NCI-H2081 (cell line): ENCODE measurements at regions not wholly inside any gene's neighbourhood (a gene's known extent, or its start where the extent isn't known, plus 50 kb on each side); places are given as distances from the start of the nearest gene placed in this dataset.

Experiments used
- DNase-seq, 2 experiments: peaks; one replicate each; lab custom pipeline; 2025; lab: John Stamatoyannopoulos, UW

DNA sequence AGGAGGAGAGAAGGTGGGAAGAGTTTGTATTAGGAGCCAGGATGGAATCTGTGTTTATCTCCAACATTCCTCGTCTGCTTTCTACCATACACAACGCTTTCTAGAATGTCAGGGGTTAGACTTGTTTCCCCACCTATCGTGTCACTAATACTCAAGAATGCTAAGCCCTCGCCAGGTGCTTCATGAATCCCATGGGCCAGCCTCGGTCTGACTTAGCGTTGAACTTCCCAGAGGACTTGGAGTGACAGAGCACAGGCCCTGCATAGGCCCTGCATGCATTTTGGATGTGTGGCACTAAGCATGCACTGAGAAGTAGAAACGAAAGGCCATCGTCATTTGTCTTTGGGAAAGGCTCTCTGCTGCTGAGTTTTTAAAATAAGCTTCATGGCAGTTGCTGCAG lies 328.7 kb downstream of the NSG2 start:
- no peak for DNase-seq

DNA sequence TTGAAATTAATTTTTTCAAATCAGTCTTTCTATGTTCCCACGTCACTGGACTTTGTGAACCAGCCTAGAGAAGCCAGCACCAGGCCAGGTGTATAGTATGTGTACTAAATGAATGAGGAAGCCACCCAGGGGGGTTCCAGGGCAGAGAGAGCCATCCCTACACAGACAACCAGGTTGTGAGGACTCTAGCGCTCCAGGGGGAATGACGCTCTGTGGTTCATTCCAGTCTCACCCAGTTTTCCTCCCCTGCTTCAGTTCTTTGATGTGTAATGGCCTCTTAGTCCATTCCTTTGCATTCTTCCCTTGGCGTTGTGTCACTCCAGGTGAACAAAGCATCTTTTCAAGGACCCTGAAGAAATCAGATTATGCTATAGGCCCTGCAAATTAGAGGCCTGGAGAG lies 330.6 kb downstream of the NSG2 start:
- no peak for DNase-seq

DNA sequence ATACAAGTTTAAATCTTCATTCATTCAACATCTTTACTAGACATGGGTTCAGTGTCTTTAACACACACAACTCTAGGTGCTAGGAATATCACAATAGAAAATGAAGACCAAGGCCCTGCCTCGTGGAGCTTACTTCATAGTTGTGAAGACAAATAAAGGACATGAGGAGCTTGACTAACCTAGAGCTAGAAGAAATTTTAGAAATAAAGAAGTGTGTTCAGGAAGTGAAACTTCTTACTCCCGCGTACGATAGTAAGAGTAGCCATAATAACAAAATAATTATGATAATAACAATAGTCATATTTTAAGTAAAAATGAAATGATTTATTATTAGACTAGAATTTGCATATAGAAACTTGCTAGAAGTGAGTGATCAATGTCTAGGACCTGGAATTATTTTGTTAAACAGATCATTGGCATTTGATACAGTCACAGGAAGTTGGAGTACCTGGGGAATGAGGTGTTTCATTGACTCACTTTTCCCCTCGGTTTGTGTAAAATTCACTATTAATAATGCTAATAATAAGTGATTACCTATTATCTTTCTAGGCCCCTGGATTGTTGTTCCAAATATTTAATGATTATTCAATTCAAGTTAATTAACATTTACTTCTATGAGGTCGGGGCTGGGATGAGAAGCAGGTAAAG lies 331.3 kb downstream of the NSG2 start:
- no peak for DNase-seq

DNA sequence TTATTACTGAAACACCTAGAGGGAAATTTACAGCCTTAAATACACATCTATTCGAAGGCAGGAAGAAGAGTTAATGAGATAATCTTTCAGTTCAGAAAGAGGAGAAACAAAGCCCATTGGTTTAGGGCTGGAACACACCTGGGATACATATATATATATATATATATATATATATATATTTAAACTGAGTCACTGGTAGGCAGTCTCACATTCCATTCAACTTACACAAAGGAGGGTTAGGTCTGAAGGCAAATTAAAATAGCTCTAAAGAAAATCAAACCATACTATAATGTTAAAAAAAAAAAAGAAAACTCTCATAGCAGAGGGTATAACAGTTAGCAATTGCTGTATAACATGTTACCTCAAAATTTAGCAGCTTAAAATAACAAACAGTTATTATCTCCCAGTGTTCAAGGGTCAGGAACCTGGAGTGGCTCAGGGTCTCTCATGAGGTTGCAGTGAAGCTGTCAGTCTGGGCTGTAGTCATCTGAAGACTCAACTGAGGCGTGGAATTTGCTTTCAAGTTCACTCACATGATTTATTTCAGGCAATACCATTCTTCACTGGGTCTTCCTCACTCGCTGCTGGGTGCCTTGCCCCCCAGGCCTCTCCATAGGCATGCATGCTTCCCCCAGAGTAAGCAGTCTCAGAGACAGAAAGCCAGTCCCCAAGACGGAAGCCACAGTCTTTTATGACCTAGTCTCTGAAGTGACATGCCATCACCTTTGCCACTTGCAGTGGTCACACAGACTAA lies 332.8 kb downstream of the NSG2 start:
- no peak for DNase-seq

DNA sequence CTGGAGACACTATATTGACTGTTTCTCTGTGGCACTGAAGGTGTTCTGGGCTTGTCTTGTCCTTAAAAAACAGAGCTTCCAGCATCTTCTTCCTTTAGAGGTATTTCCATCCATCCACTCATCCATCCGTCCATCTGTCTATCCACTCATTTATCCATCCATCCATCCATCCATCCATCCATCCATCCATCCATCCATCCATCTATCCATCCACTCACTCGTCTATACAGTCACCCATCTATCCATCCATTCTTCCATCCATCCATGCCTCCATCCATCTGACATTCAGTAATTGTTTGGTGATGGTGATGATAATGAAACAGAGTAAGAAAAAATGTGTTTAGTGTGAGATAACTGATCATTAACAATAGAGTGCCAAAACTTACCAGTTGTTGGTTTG lies 334.8 kb downstream of the NSG2 start:
- no peak for DNase-seq

DNA sequence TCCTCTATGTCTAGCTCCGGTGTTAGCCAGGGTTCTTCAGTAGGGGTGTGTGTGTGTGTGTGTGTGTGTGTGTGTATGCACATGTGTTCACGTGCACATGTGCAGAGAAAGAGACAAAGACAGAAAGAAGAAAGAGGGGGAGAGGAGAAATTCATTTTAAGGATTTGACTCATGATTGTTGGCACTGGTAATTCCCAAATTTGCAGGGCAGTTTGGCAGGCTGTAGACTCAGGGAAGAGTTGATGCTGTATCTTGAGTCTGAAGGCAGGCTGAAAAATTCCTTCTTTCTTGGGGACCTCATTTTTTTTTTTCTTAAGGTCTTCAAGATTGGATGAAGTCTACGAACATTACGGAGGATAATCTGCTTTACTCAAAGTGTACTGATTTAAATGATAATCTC lies 335.7 kb downstream of the NSG2 start:
- no peak for DNase-seq

DNA sequence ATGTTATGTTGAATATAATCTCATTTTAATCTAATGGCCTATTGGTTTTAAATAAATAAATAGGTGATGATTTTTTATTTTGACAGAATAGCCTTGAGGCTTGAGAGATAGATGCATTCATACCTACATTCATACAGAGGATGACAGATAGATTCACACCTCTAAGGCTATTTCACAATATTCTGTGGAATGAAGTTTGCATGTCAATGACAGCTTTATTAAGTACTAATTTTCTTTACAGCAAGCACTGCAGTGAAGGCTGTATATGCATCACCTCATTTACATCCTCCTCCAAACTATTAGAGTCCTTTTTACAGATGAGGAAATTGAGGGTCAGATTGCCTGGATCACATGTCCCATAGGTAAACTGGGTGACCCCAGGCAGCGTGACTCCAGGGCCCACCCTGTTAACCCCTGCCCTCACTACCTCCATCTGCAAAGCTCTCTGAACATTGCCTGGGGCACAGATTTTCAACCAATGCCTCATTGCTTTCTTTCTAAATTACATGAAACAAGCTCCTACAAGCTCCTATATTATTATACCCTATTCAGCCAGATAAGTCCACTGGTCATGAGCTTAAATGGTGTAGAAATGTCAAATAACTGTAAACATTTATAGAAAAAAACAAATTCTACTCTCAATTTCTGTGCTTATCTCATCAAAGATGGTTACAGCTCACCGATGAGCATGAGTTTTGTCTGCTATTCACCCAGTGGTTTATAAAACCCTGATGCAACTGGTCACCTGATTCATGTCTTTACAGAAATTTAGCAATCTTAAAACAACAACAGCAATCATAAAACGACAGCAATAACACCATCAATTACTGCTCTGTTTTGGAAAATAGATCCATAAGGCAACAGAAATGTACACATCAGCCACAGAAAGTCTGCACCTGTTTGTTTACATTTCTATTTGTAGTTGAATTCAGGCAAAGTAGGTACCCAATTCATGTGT lies 338.0 kb downstream of the NSG2 start:
- DNase-seq = no peak

DNA sequence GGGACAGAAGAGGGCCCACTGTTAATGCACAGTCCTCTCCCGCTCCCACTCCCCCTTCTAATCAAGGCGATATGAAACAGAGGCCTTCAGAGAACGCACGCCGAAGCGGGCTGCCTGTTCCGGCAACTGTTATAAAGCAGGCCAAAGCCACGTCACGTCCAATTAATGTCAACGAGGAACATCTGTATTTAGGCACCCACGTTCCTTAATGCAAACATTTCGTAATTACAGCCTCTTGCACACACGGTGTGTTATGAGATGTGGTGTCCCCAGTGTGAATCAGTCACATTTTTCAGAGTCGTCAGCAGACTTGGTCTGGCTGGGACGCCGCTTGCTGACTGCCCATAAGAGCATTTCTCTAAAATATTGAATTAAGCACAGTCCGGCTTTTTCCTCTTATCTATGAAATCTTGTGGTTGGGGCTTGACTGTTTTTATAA lies 339.0 kb downstream of the NSG2 start:
- DNase-seq = no peak

DNA sequence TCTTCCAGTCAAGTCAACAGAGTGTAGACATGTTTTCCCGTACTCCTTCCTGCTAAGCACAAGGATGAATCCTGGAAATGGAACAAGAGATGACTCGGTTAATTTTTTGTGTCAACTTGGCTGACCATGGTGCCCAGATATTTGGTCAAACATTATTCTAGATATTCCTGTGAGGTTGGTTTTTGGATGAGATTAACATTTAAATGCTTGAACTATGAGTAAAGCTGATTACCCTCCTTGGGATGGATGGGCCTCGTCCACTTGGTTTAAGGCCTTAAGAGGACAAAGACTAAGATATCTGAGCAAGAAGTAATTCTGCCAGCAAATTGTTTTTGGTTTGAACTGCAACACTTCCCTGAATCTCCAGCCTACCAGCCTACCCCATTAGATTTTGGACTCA lies 338.1 kb upstream of the MSX2 start:
- no peak for DNase-seq

DNA sequence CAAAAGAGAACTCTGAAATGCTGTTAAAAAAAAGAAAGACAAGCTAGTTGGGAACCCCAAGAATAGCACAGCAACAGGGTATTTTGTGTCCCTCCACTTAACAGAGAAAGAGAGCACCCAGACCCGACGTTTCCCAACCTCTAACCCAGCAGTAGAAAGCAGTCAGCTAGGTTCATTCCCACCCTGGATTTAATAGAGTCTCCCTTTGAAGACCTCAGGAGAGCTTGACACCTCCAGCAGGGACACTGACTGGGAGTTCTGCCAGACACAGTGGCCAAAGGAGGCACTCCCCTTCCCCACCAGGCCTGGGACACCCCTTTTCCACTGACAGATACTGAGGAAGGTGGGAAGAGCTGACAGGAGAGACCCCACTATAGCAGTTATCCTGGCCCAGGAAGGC lies 337.5 kb upstream of the MSX2 start:
- no peak for DNase-seq

DNA sequence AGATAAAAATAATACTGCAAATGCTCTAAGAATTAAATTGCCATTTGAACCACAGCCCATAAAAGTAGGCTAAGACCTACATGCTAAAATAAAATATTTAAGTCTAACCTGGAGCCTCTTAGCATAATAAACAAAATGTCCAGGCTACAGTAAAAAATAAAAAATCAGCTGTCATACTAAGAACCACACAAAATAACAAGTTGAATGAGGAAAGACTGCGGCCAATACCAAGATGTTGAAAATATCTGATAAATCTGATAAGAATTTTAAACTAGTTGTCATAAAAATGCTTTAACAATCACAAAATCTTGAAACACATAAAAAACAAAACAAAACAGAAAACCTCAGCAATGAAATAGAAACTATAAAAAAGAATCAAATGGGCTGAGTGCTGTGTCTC lies 336.9 kb upstream of the MSX2 start:
- DNase-seq = no peak

DNA sequence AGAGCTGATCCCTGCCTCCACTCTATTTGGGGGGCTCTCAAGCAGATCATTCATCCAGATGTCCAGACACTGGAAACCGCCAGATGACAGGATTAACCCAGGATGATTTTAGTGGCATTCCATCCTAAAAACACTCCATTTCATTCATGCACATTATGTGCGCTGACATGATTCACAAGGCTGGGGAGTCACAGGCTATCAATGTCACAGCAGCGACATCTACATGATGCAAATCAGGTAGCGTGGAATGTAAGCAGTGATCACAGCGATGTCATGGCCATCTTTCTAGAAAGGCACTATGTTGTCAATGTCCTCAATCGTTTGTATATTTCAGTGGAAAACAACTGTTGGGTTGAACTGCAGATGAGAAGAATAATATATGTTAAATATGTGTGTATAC lies 331.5 kb upstream of the MSX2 start:
- no peak for DNase-seq

DNA sequence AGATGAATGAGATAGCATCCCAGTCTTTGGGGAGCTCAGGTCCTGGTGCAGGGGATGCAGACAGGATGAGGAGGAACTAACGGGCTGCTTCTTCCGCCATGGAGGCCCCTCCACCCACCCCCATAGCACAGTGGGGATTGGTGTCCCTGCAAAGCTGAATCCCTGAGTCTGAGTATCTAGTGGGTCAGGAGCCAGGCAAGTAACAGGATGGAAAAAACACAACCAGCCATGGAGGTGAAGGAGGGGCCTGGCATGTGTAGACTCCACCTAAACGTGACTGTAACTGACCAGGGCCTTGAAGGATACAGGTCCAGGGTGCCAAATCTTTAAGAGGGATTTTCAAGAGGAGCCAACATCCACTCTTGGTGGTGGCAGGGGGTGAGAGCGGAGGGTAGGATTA lies 327.8 kb upstream of the MSX2 start:
- no peak for DNase-seq

DNA sequence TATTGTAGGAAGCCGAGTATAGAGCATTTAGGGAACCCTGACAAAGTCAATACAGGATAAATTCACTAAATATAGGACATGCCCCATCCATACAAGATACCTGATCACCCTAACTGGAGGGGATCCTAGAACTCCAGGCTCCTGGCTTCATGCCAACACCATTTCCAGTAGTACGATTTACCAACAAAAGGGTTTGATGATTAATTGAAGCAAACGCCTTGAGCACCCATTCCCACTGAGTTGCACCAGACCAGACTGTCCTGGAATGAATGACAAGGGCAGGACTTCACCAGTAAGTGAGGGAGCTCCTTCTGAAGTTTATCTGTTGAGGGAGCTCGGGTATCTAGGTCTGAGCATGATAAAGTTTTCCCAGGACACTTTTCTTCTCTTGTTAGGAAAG lies 327.2 kb upstream of the MSX2 start:
- no peak for DNase-seq

DNA sequence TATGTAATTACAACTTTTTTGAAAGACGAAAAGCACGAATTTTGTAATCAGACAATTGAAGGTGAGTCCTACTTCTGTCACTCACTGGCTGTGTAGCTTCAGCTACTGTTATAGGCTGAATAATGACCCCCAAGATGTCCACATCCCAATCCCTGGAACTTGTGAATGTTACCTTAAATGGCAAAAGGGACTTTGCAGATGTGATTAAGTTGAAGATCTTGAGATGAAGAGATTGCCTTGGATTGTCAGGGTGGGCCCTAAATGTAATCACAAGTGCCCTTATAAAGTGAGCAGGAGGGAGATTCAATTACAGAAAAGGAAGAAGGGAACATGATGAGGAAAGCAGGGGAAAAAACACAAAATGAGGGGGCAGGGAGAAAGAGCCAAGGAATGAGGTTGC lies 326.2 kb upstream of the MSX2 start:
- DNase-seq = no peak

DNA sequence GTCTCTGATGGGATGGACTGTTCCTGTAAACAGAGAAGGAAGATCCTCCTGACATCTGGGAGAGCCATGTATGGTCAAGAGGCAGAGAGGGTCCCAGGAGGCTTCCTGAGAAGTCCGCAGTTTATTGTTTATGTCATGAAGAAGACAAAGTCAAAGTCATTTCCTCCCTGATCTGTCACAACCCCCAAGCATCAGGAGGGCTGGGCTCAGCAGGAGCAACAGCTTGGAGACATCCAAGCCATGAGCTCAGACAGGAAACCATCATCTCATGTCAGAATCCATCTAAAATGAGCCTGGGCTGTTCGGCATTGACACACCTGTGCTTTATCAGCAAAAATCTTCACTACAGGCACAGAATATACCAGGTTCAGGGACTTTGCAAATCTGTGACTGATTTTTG lies 325.0 kb upstream of the MSX2 start:
- no peak for DNase-seq

DNA sequence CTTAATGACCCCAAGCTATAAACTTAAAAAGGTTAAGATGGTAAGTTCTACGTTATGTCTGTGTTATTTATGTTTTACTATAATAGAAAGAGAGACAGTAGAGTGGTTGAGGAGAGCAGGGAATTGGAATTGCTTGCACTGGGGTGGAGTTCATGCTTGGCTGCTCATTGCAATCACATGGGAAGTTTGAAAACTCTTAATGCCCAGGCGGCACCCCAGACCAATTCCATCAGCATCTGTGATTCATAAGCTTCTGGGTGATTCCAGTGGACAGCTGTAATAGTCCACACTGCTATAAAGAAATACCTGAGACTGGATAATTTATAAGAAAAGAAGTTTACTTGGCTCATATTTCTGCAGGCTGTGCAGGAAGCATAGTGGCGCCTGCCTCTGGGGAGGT lies 323.9 kb upstream of the MSX2 start:
- no peak for DNase-seq

DNA sequence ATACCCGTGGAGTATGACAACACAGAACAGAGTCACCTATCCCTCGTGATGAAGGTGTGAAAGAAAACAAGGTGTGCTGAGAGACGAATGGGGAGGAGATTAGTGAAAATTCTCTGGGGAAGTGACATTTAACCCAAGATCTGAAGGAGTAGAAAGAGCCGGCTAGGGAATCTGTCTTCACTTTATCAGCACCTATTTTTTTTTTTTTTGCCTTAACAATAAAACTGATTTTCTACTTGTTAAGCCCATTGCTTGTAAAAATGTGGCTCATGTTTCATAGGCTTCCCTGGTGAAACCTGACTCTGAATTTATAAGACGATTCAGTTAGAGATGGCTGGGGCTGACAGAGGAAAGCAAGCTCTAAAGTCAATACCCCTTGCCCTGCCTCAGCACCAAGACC lies 322.6 kb upstream of the MSX2 start:
- no peak for DNase-seq

DNA sequence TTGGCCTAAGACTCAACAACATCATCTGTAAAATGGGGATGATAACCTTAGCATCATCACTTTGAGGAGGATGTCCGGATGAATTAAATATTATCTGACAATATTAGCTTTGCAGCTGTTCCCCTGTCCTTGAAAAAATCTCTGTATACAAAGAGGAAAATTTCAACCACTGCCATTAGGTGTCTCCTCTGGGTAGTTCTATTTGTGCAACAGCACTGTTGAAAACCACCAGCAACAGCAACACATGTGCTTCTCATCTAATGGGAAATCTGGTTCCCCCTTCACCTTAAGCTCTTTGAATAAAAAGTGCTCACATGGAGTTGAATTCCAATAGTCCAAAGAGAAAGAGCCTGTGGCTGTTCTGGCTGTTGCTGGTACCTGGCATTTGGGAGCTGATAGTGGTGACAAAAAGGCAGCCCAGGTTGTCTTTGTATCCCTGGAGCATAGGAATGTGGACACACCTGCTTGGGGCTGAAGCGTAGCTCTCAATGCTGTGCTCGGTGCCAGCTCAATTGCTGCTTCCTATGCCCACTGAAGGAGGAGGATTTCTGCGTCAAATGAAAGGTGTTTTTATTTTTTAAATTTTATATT lies 322.1 kb upstream of the MSX2 start:
- DNase-seq = no peak

DNA sequence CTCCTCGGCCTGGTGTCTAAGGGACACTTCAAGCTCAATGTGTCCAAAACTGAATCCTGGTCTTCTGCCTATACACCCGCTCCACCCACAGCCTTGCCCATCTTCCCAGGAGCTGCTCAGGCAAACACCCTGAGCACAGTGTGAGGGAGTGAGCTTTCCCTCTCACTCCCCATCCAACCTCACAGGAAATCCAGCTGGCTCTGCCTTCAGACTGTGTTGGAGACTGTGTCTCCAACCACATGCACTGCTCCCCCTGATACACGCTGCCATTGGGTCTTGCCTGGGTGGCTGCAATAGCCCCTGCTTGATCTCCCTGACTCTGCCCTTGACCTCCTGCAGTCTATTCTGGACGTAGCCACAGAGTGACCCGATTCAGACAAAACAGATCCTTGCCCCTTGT lies 319.5 kb upstream of the MSX2 start:
- no peak for DNase-seq

DNA sequence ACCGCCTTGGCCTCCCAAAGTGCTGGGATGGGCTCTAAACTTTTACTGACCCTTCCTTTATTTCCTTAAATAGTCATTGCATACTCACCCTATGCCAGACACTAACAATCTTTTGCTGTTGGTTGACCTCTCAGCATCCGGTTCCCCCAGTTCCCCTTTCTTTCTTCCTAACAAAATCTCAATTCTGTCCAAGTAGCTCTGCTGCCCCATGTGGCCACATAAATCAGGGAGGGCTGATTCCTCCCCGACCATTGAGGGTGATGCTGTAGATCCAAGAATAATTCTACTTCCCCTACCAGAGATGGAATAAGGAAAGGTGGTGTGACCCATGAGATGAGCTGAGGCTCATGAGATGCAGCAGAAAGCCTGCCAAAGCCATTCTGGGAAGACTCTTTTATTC lies 315.3 kb upstream of the MSX2 start:
- no peak for DNase-seq

DNA sequence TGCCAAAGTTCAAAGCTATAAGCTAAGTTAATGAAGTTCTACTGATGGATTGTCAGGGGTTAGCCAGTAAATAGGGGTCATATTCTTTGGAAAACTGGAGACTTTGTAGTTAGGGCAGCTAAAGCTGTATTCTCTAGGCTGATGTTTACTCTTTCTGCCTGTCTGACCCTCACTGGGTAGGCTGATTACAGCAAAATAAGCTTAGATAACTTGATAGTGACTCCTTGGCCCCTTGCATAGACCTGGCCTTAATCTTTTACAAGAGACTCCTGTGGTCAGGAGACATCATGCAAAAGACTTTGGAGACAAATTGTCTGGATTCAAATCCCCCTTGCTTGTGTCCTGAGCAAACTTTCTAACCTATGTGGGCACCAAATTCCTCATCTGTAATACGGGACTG lies 314.4 kb upstream of the MSX2 start:
- DNase-seq = no peak
